ENCODE measurements at regions not wholly inside any gene's neighbourhood (a gene's known extent, or its start where the extent isn't known, plus 50 kb on each side); places are given as distances from the start of the nearest gene placed in this dataset.
A peak's percentile ranks its signal among the peaks of the same experiment; 100 is the strongest.
"Not testable (repeated sequence)": the region's sequence is repeated elsewhere in the genome, so short reads cannot be mapped to it uniquely, and the experiment has no call there.

DNA sequence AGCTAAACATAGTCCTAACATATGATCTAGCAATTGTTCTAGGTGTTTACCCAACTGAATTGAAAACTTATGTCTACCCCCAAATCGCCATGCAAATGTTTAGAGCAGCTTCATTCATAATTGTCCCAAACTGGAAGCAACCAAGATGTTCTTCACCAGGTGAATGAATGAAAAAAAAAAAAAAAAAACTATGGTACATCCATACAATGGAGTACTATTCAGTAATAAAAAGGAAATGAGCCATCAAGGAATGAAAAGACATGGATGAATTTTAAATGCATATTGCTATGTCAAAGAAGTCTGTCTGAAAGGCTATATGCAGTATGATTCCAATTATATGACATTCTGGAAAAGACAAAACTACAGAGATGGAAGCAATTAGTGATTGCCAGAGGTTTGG, 98.6 kb upstream of the ITPRID2 start:
- no peak for ATAC-seq

GRCh38 chr2:181798022-181798421, 93.5 kb upstream of the ITPRID2 start:
- no peak for ATAC-seq

DNA sequence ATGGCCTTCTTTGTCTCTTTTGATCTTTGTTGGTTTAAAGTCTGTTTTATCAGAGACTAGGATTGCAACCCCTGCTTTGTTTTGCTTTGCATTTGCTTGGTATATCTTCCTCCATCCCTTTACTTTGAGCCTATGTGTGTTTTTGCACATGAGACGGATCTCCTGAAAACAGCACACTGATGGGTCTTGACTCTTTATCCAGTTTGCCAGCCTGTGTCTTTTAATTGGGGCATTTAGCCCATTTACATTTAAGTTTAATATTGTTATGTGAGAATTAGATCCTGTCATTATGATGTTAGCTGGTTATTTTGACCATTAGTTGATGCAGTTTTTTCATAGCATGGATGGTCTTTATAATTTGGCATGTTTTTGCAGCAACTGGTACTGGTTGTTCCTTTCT, 89.2 kb upstream of the ITPRID2 start:
- not testable (repeated sequence) for ATAC-seq

GRCh38 chr2:181803903-181804799, 87.4 kb upstream of the ITPRID2 start:
- not testable (repeated sequence) for ATAC-seq

DNA sequence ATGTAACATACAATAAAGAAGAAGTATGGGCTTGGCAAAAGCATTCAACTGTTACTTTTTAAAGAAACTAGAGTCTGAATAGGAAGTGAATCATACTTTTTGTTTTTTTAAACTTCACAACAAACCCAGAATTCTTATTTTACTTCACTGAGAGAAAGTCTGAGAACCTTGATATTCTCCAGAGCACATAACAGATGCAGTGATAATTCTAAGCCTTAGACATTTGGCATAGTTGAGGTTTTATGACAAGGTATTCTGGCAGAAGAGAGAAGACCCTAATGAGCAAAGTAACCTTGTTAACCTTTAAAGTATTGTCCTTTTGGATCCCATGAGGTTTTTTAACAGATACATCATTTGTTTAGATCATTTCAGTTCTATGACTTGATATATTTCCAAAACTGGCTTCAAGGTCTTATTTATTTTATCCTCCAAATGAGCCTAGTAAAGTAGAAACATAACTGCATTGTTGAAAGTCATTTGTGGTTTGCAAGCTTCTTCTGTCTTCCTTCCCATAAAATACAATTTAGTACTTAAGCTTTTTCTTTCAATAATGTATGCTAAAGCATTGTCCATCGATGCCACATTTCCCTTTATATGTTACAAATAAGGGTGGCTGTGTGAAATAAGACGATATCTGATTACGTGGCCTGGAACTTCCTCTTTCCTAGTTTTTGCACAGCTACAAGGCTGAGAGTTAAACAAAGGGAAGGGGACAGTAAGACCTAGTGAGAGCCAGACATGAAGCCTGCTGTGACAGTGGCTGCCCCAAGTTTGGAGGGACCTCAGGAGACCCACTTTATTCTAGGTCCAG, 86.1 kb upstream of the ITPRID2 start:
- ATAC-seq = no peak

GRCh38 chr2:181806039-181806392, 85.5 kb upstream of the ITPRID2 start:
- no peak for ATAC-seq

GRCh38 chr2:181807526-181807925, 84.0 kb upstream of the ITPRID2 start:
- ATAC-seq = no peak

GRCh38 chr2:181810823-181811695, 80.5 kb upstream of the ITPRID2 start:
- ATAC-seq = peak; percentile 95

GRCh38 chr2:181812106-181812743, 79.3 kb upstream of the ITPRID2 start:
- peak; percentile 45 for ATAC-seq

- ATAC-seq = no peak
Observed at GRCh38 chr2:181814057-181814491, 77.5 kb upstream of the ITPRID2 start.

- no peak for ATAC-seq
Observed at GRCh38 chr2:181817509-181817908, 74.0 kb upstream of the ITPRID2 start.

- no peak for ATAC-seq
Observed at GRCh38 chr2:181818058-181818680, 73.4 kb upstream of the ITPRID2 start.

GRCh38 chr2:181818840-181819239, 72.7 kb upstream of the ITPRID2 start:
- ATAC-seq = peak; percentile 37

DNA sequence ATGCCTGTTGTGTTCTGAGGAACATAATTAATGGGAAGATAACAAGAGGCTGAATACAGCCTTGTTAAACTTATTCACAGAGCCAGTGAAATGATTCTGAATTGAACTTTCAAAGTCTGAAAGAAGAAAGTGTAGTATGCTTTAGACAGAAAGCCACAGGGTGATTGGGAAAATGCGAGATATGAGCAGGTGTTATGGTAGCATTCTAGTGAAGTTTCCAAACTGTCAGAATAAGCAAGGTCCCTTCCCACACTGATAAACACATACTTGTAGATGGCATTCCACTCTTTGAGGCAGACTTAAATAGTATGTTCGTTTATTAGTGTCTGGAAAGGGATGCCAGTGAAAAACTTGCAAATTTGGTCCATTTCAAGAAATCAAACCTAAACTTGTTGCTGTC, 70.5 kb upstream of the ITPRID2 start:
- no peak for ATAC-seq

DNA sequence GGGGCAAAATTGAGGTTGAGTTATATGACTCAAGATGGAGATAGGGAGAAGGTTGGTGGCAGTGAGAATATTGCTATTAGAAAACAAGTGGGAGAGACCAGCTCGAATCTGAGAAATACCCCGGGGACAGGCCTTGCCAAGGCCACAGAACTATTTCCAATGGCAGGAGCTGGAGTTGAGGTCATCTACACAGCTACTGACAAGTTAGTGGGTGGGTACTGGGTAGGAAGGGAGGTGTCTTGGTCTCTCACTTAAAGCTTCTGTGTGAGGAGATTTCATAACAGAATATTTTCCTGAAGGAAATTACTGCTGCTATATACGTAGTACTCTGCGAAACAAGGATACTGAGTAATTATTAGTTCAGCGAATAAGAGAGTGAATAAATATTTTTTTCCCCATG, 69.4 kb upstream of the ITPRID2 start:
- no peak for ATAC-seq

GRCh38 chr2:181823405-181823804, 68.1 kb upstream of the ITPRID2 start:
- no peak for ATAC-seq

- ATAC-seq = no peak
Observed at GRCh38 chr2:181828122-181828705, 63.3 kb upstream of the ITPRID2 start.

DNA sequence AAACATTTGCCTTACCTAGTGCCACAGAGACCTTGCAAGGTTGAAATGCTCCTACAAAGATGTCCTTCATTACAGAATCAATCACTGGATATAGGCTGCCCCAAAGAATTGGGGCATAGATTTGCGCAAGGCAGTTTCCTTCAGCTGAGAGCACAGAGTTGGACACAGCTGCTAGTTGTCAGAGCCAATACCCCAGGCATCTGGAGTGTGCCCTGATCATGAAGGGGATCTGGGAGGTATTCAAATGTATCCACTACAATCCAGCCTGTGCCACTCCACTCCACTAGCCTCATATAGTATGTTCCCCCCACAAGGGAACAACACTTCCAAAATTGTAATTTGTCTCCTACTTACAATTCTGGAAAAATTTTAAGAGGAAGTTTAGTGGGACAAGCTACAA, 62.3 kb upstream of the ITPRID2 start:
- no peak for ATAC-seq

DNA sequence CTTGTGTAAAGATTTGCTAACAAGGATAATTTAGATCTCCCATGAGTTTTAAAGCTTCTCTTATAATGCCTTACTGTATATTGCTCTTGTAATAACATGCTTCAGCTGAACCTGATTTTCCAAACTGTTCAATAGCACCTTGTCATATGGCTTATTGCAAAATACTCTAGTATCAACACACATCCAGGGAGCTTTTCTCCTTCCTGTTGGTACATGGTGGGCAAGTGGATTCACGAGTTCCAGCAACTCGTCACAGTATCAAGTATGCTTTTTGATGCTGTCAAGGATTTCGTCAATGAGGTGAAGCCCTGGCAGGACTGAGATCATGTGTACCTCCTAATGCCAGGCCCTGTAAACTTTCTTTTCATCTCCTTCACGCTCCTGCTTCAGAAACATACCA, 59.5 kb upstream of the ITPRID2 start:
- peak; percentile 91 for ATAC-seq

GRCh38 chr2:181836583-181836982, 54.9 kb upstream of the ITPRID2 start:
- ATAC-seq = no peak

GRCh38 chr2:181837563-181837962, 54.0 kb upstream of the ITPRID2 start:
- no peak for ATAC-seq
